Aorta (tissue), 5 donors: ENCODE measurements at regions not wholly inside any gene's neighbourhood (a gene's known extent, or its start where the extent isn't known, plus 50 kb on each side); places are given as distances from the start of the nearest gene placed in this dataset.

ENCODE experiments used
- ATAC-seq: fragments of 200-7000 bp; cut with Tn5 transposase; one replicate; pipeline ENCODE4 v1.9.1; 2022; ENCODE audit warnings: moderate library complexity; ENCODE audit not compliant: low FRiP score
- DNase-seq, 2 donors: peaks; one replicate each; pipeline ENCODE4 v3.0.0-alpha.2; 2020
- H3K27ac ChIP-seq, 2 donors: one replicate each; pipeline ENCODE4 v1.5.1; 2013; ENCODE audit warnings: low read length in 2 of 2, mild to moderate bottlenecking in 2 of 2, moderate library complexity in 2 of 2, control low read depth in 1 of 2, inconsistent platforms in 1 of 2, low read depth in 1 of 2
- H3K27me3 ChIP-seq, 2 donors: one replicate each; pipeline ENCODE4 v1.6.1; 2013; ENCODE audit warnings: control low read depth in 1 of 2, low read length in 1 of 2, mild to moderate bottlenecking in 1 of 2, moderate library complexity in 1 of 2; ENCODE audit not compliant: insufficient read depth in 2 of 2, control insufficient read depth in 1 of 2
- H3K36me3 ChIP-seq, 2 donors: one replicate each; pipeline ENCODE4 v1.6.1; 2013; ENCODE audit warnings: control low read depth in 1 of 2, low read length in 1 of 2, mild to moderate bottlenecking in 1 of 2; ENCODE audit not compliant: insufficient read depth in 2 of 2, control insufficient read depth in 1 of 2
- H3K4me1 ChIP-seq, 2 donors: one replicate each; pipeline ENCODE4 v1.6.1; 2013; ENCODE audit warnings: low read length in 2 of 2, control low read depth in 1 of 2, mild to moderate bottlenecking in 1 of 2, moderate library complexity in 1 of 2; ENCODE audit not compliant: insufficient read depth in 2 of 2, control insufficient read depth in 1 of 2
- H3K4me3 ChIP-seq, 2 donors: one replicate each; pipeline ENCODE4 v1.5.1; 2013; ENCODE audit warnings: low read length in 2 of 2, control low read depth in 1 of 2, mild to moderate bottlenecking in 1 of 2
- H3K9me3 ChIP-seq: one replicate; pipeline ENCODE4 v1.6.1; 2013; ENCODE audit warnings: mild to moderate bottlenecking, low read length; ENCODE audit not compliant: control insufficient read depth
- WGBS, 2 donors: extraction: QIAGEN DNeasy Blood & Tissue Kit; methylation state at CpG; one replicate each; pipeline ENCODE4 v1.1.7; 2013; 5-methylcytosine and 5-hydroxymethylcytosine counted together
- intact Hi-C, 2 donors: fragments of 100-400 bp; cut with DNase I; formaldehyde crosslinking; loops; one replicate each; pipeline versions ENCODE4 v1.14.2 to v1.15.0; 2022
- donor health status: healthy with polysubstance abuse.
- donor health status: Bipolar disorder and iron deficiency.
- donor health status: DM: no; HTN: no; CAD: no.
- donor health status: DM: no; HTN: no; CAD: no.
- donor health status: DM: yes; HTN: yes; CAD: no.

GRCh38 chr11:96708219-96708878 lies 318.5 kb downstream of the JRKL start:
- ATAC-seq, result no peak
- H3K27ac ChIP-seq, result no peak overlapping the region
- H3K36me3 ChIP-seq, result no peaks in the 10 kb centered on the region
- H3K9me3 ChIP-seq, result no peaks in the 10 kb centered on the region
- H3K4me3 ChIP-seq, result no peak overlapping the region
- WGBS, 2 donors, result 12 to 21% methylated on average over 4 of the region's 4 CpGs
- intact Hi-C loops, result no loop called here
- H3K4me1 ChIP-seq, result no peaks in the 10 kb centered on the region
- DNase-seq, result no peak
- no peaks in the 10 kb centered on the region for H3K27me3 ChIP-seq

GRCh38 chr11:96713301-96713700 lies 323.5 kb downstream of the JRKL start:
- no peaks in the 10 kb centered on the region for H3K9me3 ChIP-seq
- no peak overlapping the region for H3K4me3 ChIP-seq
- no peaks in the 10 kb centered on the region for H3K4me1 ChIP-seq
- DNase-seq, result no peak
- H3K27me3 ChIP-seq, result no peaks in the 10 kb centered on the region
- no peaks in the 10 kb centered on the region for H3K36me3 ChIP-seq
- ATAC-seq, result no peak
- 22 to 37% methylated on average over 2 of the region's 2 CpGs for WGBS, 2 donors
- H3K27ac ChIP-seq, result no peak overlapping the region
- intact Hi-C loops, result no loop called here

- Histone ChIP-seq H3K27me3 (no peaks in the 10 kb centered on the region), H3K9me3 (no peaks in the 10 kb centered on the region), H3K27ac (no peak overlapping the region), H3K4me3 (no peak overlapping the region), H3K4me1 (no peaks in the 10 kb centered on the region), H3K36me3 (no peaks in the 10 kb centered on the region)
- 91 to 93% methylated on average over 2 of the region's 2 CpGs for WGBS, 2 donors
- no peak for DNase-seq
- ATAC-seq, result no peak
- intact Hi-C loops, result no loop called here
These were observed 324.9 kb downstream of the JRKL start for GRCh38 chr11:96714689-96715088.

GRCh38 chr11:96715208-96715607 lies 325.4 kb downstream of the JRKL start:
- H3K9me3 ChIP-seq, result no peaks in the 10 kb centered on the region

GRCh38 chr11:96736601-96737000 lies 346.8 kb downstream of the JRKL start:
- intact Hi-C loops, result no loop called here
- H3K27ac ChIP-seq, result no peak overlapping the region
- no peaks in the 10 kb centered on the region for H3K36me3 ChIP-seq
- DNase-seq (no peak), ATAC-seq (no peak)
- no peaks in the 10 kb centered on the region for H3K4me1 ChIP-seq
- H3K27me3 ChIP-seq, result no peaks in the 10 kb centered on the region
- no peaks in the 10 kb centered on the region for H3K9me3 ChIP-seq
- H3K4me3 ChIP-seq, result no peak overlapping the region
- WGBS, 2 donors, result 4 to 6% methylated on average over 1 of the region's 1 CpG

More at GRCh38 chr11:96715208-96715607, 325.4 kb downstream of the JRKL start:
- Histone ChIP-seq H3K27ac (no peak overlapping the region), H3K4me1 (no peaks in the 10 kb centered on the region), H3K36me3 (no peaks in the 10 kb centered on the region), H3K4me3 (no peak overlapping the region), H3K27me3 (no peaks in the 10 kb centered on the region)
- ATAC-seq, result no peak
- 19 to 20% methylated on average over 3 of the region's 3 CpGs for WGBS, 2 donors
- no peak for DNase-seq
- intact Hi-C loops, result no loop called here

- Histone ChIP-seq H3K4me3 (no peak overlapping the region), H3K4me1 (no peaks in the 10 kb centered on the region), H3K27ac (no peak overlapping the region), H3K36me3 (no peaks in the 10 kb centered on the region), H3K9me3 (no peaks in the 10 kb centered on the region), H3K27me3 (no peaks in the 10 kb centered on the region)
- intact Hi-C loops, result no loop called here
- no peak for ATAC-seq
- WGBS, 2 donors, result 85 to 88% methylated on average over 3 of the region's 3 CpGs
- DNase-seq, result no peak
These were observed 348.5 kb downstream of the JRKL start for GRCh38 chr11:96738311-96738710.

GRCh38 chr11:96741068-96741467 lies 351.3 kb downstream of the JRKL start:
- ATAC-seq, result no peak

GRCh38 chr11:96744697-96745096 lies 354.9 kb downstream of the JRKL start:
- WGBS, 2 donors, result 0 to 50% methylated on average over 1 of the region's 1 CpG
- Histone ChIP-seq H3K4me1 (no peaks in the 10 kb centered on the region), H3K36me3 (no peaks in the 10 kb centered on the region), H3K4me3 (no peak overlapping the region), H3K27ac (no peak overlapping the region), H3K27me3 (no peaks in the 10 kb centered on the region), H3K9me3 (no peaks in the 10 kb centered on the region)
- ATAC-seq (no peak), DNase-seq (no peak)
- intact Hi-C loops, result no loop called here

More at GRCh38 chr11:96741068-96741467, 351.3 kb downstream of the JRKL start:
- intact Hi-C loops, result no loop called here
- no peaks in the 10 kb centered on the region for H3K4me1 ChIP-seq
- H3K4me3 ChIP-seq, result no peak overlapping the region
- H3K27me3 ChIP-seq, result no peaks in the 10 kb centered on the region
- no peaks in the 10 kb centered on the region for H3K36me3 ChIP-seq
- H3K9me3 ChIP-seq, result no peaks in the 10 kb centered on the region
- 13 to 19% methylated on average over 5 of the region's 5 CpGs for WGBS, 2 donors
- H3K27ac ChIP-seq, result no peak overlapping the region
- DNase-seq, result no peak

- intact Hi-C loops, result no loop called here
These were observed 359.0 kb downstream of the JRKL start for GRCh38 chr11:96748639-96749370.

More at GRCh38 chr11:96748639-96749370, 359.0 kb downstream of the JRKL start:
- WGBS, 2 donors, result 47 to 57% methylated on average over 2 of the region's 2 CpGs
- Histone ChIP-seq H3K4me1 (no peaks in the 10 kb centered on the region), H3K27ac (no peak overlapping the region), H3K27me3 (no peaks in the 10 kb centered on the region), H3K9me3 (no peaks in the 10 kb centered on the region), H3K36me3 (no peaks in the 10 kb centered on the region), H3K4me3 (no peak overlapping the region)
- ATAC-seq, result no peak
- DNase-seq, result no peak
